ENCODE measurements at regions not wholly inside any gene's neighbourhood (a gene's known extent, or its start where the extent isn't known, plus 50 kb on each side); places are given as distances from the start of the nearest gene placed in this dataset.

- Histone ChIP-seq H3K27ac (replicated peaks in 1 of 4) (no peak overlapping the region), H3K4me1 (no peaks in the 10 kb centered on the region), H3K4me3 (no peak overlapping the region), H3K9me3 (no peaks in the 10 kb centered on the region), H3K36me3 (no peaks in the 10 kb centered on the region), H3K27me3 (no peaks in the 10 kb centered on the region)
- 80% methylated on average over 4 of the region's 4 CpGs for WGBS
- DNase-seq (ENCODE audit: extremely low spot score): no peak
- TF ChIP-seq POLR2AphosphoS5 (IDR thresholded peaks at IDR 0.05) (no peak), POLR2A (IDR thresholded peaks at IDR 0.05; ENCODE audit: low read depth) (no peak), EP300 (IDR thresholded peaks at IDR 0.05) (no peak), CTCF (IDR thresholded peaks at IDR 0.05) (no peak)
- intact Hi-C loops (cut with DNase I): no loop called here
Observed at GRCh38 chr2:154600927-154601494, 97.5 kb upstream of the KCNJ3 start.

- TF ChIP-seq EP300 (IDR thresholded peaks at IDR 0.05) (no peak), CTCF (IDR thresholded peaks at IDR 0.05) (no peak), POLR2A (IDR thresholded peaks at IDR 0.05; ENCODE audit: low read depth) (no peak), POLR2AphosphoS5 (IDR thresholded peaks at IDR 0.05) (no peak)
- Histone ChIP-seq H3K27ac (replicated peaks in 1 of 4) (no peak overlapping the region), H3K27me3 (no peaks in the 10 kb centered on the region), H3K4me3 (no peak overlapping the region), H3K4me1 (no peaks in the 10 kb centered on the region), H3K9me3 (no peaks in the 10 kb centered on the region), H3K36me3 (no peaks in the 10 kb centered on the region)
- intact Hi-C loops (cut with DNase I): no loop called here
- DNase-seq (ENCODE audit: extremely low spot score): no peak
Observed at GRCh38 chr2:154603682-154604081, 94.8 kb upstream of the KCNJ3 start.

- intact Hi-C loops (cut with DNase I): no loop called here
- H3K27me3 ChIP-seq: no peaks in the 10 kb centered on the region
- no peaks in the 10 kb centered on the region for H3K4me1 ChIP-seq
- H3K9me3 ChIP-seq: no peaks in the 10 kb centered on the region
- no peak overlapping the region for H3K4me3 ChIP-seq
- H3K36me3 ChIP-seq: no peaks in the 10 kb centered on the region
- DNase-seq (ENCODE audit: extremely low spot score): no peak
- H3K27ac ChIP-seq (replicated peaks in 1 of 4): no peak overlapping the region
- no peak for TF ChIP-seq CTCF (IDR thresholded peaks at IDR 0.05)
- no peak for TF ChIP-seq POLR2AphosphoS5 (IDR thresholded peaks at IDR 0.05)
- TF ChIP-seq EP300 (IDR thresholded peaks at IDR 0.05): no peak
- no peak for TF ChIP-seq POLR2A (IDR thresholded peaks at IDR 0.05; ENCODE audit: low read depth)
Observed at GRCh38 chr2:154608438-154608837, 90.1 kb upstream of the KCNJ3 start.

GRCh38 chr2:154614906-154615305 is 83.6 kb upstream of the KCNJ3 start:
- intact Hi-C loops (cut with DNase I): no loop called here

More at GRCh38 chr2:154614906-154615305, 83.6 kb upstream of the KCNJ3 start:
- H3K9me3 ChIP-seq: no peaks in the 10 kb centered on the region
- no peak overlapping the region for H3K27ac ChIP-seq (replicated peaks in 1 of 4)
- H3K4me3 ChIP-seq: no peak overlapping the region
- no peak for DNase-seq (ENCODE audit: extremely low spot score)
- H3K4me1 ChIP-seq: no peaks in the 10 kb centered on the region
- no peaks in the 10 kb centered on the region for H3K36me3 ChIP-seq
- no peaks in the 10 kb centered on the region for H3K27me3 ChIP-seq
- TF ChIP-seq POLR2A (IDR thresholded peaks at IDR 0.05; ENCODE audit: low read depth) (no peak), CTCF (IDR thresholded peaks at IDR 0.05) (no peak), EP300 (IDR thresholded peaks at IDR 0.05) (no peak), POLR2AphosphoS5 (IDR thresholded peaks at IDR 0.05) (no peak)

All from esophagus muscularis mucosa (tissue), 4 donors.